GM12872 (cell line): ENCODE measurements at regions not wholly inside any gene's neighbourhood (a gene's known extent, or its start where the extent isn't known, plus 50 kb on each side); places are given as distances from the start of the nearest gene placed in this dataset.

Experiments used
- CTCF ChIP-seq: IDR thresholded peaks from 3 replicates; pipeline ENCODE4 v1.5.1; 2011; ENCODE audit warnings: low read depth, mild to moderate bottlenecking, low read length, moderate library complexity; ENCODE audit not compliant: insufficient read depth

- TF ChIP-seq CTCF: no peak
Measured at GRCh38 chr13:53601113-53601512, 572.5 kb downstream of the OLFM4 start.

GRCh38 chr13:53605326-53605725 lies 576.7 kb downstream of the OLFM4 start:
- no peak for TF ChIP-seq CTCF

- no peak for TF ChIP-seq CTCF
Measured at GRCh38 chr13:53612200-53612599, 583.6 kb downstream of the OLFM4 start.

- TF ChIP-seq CTCF: no peak
Measured at GRCh38 chr13:53622456-53622855, 593.8 kb downstream of the OLFM4 start.

- TF ChIP-seq CTCF: no peak
Measured at GRCh38 chr13:53623146-53623545, 594.5 kb downstream of the OLFM4 start.

- no peak for TF ChIP-seq CTCF
Measured at GRCh38 chr13:53631511-53631910, 602.9 kb downstream of the OLFM4 start.

GRCh38 chr13:53638040-53638439 lies 609.4 kb downstream of the OLFM4 start:
- TF ChIP-seq CTCF: no peak

GRCh38 chr13:53642306-53642705 lies 613.7 kb downstream of the OLFM4 start:
- no peak for TF ChIP-seq CTCF
